ENCODE measurements at regions not wholly inside any gene's neighbourhood (a gene's known extent, or its start where the extent isn't known, plus 50 kb on each side); places are given as distances from the start of the nearest gene placed in this dataset.

GRCh38 chr13:50104493-50104892 lies 89.2 kb downstream of the KCNRG start:
- no peak overlapping the region for H3K4me2 ChIP-seq
- H3K9me3 ChIP-seq (ENCODE audit: low read depth), result peaks cover under 1% of the 10 kb centered on the region
- no peaks in the 10 kb centered on the region for H3K9me2 ChIP-seq (replicated peaks; ENCODE audit: insufficient read depth)

GRCh38 chr13:50106559-50106958 lies 91.3 kb downstream of the KCNRG start:
- H3K4me3 ChIP-seq, result no peak overlapping the region
- no peak for DNase-seq (ENCODE audit: low spot score)
- no peaks in the 10 kb centered on the region for H3K9me2 ChIP-seq (replicated peaks; ENCODE audit: insufficient read depth)
- H3K4me1 ChIP-seq (ENCODE audit: insufficient read depth), result no peaks in the 10 kb centered on the region
- H3K4me2 ChIP-seq, result no peak overlapping the region
- H3K9me3 ChIP-seq (ENCODE audit: low read depth), result no peaks in the 10 kb centered on the region
- TF ChIP-seq CTCF (IDR thresholded peaks at IDR 0.05; ENCODE audit: poor library complexity), result no peak
- no peak for TF ChIP-seq EZH2 (IDR thresholded peaks at IDR 0.05; ENCODE audit: borderline replicate concordance)
- TF ChIP-seq EZH2phosphoT487 (IDR thresholded peaks at IDR 0.05; ENCODE audit: low read depth, severe bottlenecking, unreplicated experiment), result no peak
- H4K20me1 ChIP-seq (ENCODE audit: insufficient read depth, poor library complexity, severe bottlenecking), result peaks cover 2% of the 10 kb centered on the region
- no peak overlapping the region for H3K27ac ChIP-seq
- H3K27me3 ChIP-seq, result no peaks in the 10 kb centered on the region
- H3K36me3 ChIP-seq (replicated peaks; ENCODE audit: insufficient read depth, low read depth), result no peaks in the 10 kb centered on the region
- 94% methylated on average over 1 of the region's 1 CpG for WGBS (ENCODE audit: low lambda C conversion rate, missing lambda C conversion rate)
- H2AFZ ChIP-seq, result no peak overlapping the region
- H3K79me2 ChIP-seq, result peaks cover 54% of the 10 kb centered on the region

More at GRCh38 chr13:50104493-50104892, 89.2 kb downstream of the KCNRG start:
- TF ChIP-seq EZH2 (IDR thresholded peaks at IDR 0.05; ENCODE audit: borderline replicate concordance) (no peak), EZH2phosphoT487 (IDR thresholded peaks at IDR 0.05; ENCODE audit: low read depth, severe bottlenecking, unreplicated experiment) (no peak), CTCF (IDR thresholded peaks at IDR 0.05; ENCODE audit: poor library complexity) (no peak)
- H3K4me3 ChIP-seq, result no peak overlapping the region
- 86% methylated on average over 1 of the region's 1 CpG for WGBS (ENCODE audit: low lambda C conversion rate, missing lambda C conversion rate)
- peaks cover 61% of the 10 kb centered on the region for H3K79me2 ChIP-seq
- H3K27me3 ChIP-seq, result no peaks in the 10 kb centered on the region
- no peak overlapping the region for H2AFZ ChIP-seq
- H3K4me1 ChIP-seq (ENCODE audit: insufficient read depth), result no peaks in the 10 kb centered on the region
- H3K36me3 ChIP-seq (replicated peaks; ENCODE audit: insufficient read depth, low read depth), result no peaks in the 10 kb centered on the region
- H4K20me1 ChIP-seq (ENCODE audit: insufficient read depth, poor library complexity, severe bottlenecking), result peaks cover 2% of the 10 kb centered on the region
- no peak overlapping the region for H3K27ac ChIP-seq
- DNase-seq (ENCODE audit: low spot score), result no peak

GRCh38 chr13:50107205-50107604 lies 92.0 kb downstream of the KCNRG start:
- WGBS (ENCODE audit: low lambda C conversion rate, missing lambda C conversion rate), result 90% methylated on average over 1 of the region's 1 CpG
- no peak for TF ChIP-seq EZH2 (IDR thresholded peaks at IDR 0.05; ENCODE audit: borderline replicate concordance)
- no peak for TF ChIP-seq EZH2phosphoT487 (IDR thresholded peaks at IDR 0.05; ENCODE audit: low read depth, severe bottlenecking, unreplicated experiment)
- TF ChIP-seq CTCF (IDR thresholded peaks at IDR 0.05; ENCODE audit: poor library complexity), result no peak
- no peak overlapping the region for H3K4me3 ChIP-seq
- no peaks in the 10 kb centered on the region for H3K27me3 ChIP-seq
- H3K9me2 ChIP-seq (replicated peaks; ENCODE audit: insufficient read depth), result no peaks in the 10 kb centered on the region
- peaks cover 56% of the 10 kb centered on the region for H3K79me2 ChIP-seq
- no peaks in the 10 kb centered on the region for H3K36me3 ChIP-seq (replicated peaks; ENCODE audit: insufficient read depth, low read depth)
- peaks cover 2% of the 10 kb centered on the region for H4K20me1 ChIP-seq (ENCODE audit: insufficient read depth, poor library complexity, severe bottlenecking)
- no peak for DNase-seq (ENCODE audit: low spot score)
- no peaks in the 10 kb centered on the region for H3K4me1 ChIP-seq (ENCODE audit: insufficient read depth)
- H3K4me2 ChIP-seq, result no peak overlapping the region
- no peak overlapping the region for H2AFZ ChIP-seq
- no peak overlapping the region for H3K27ac ChIP-seq
- H3K9me3 ChIP-seq (ENCODE audit: low read depth), result no peaks in the 10 kb centered on the region

GRCh38 chr13:50114961-50115360 lies 99.7 kb downstream of the KCNRG start:
- TF ChIP-seq CTCF (IDR thresholded peaks at IDR 0.05; ENCODE audit: poor library complexity) (no peak), EZH2phosphoT487 (IDR thresholded peaks at IDR 0.05; ENCODE audit: low read depth, severe bottlenecking, unreplicated experiment) (no peak), EZH2 (IDR thresholded peaks at IDR 0.05; ENCODE audit: borderline replicate concordance) (no peak)
- Histone ChIP-seq H3K4me3 (no peak overlapping the region), H3K4me2 (no peak overlapping the region), H4K20me1 (ENCODE audit: insufficient read depth, poor library complexity, severe bottlenecking) (peaks cover 21% of the 10 kb centered on the region), H2AFZ (no peak overlapping the region), H3K4me1 (ENCODE audit: insufficient read depth) (no peaks in the 10 kb centered on the region), H3K9me2 (replicated peaks; ENCODE audit: insufficient read depth) (no peaks in the 10 kb centered on the region), H3K36me3 (replicated peaks; ENCODE audit: insufficient read depth, low read depth) (no peaks in the 10 kb centered on the region), H3K27ac (no peak overlapping the region), H3K79me2 (peaks cover 83% of the 10 kb centered on the region), H3K9me3 (ENCODE audit: low read depth) (no peaks in the 10 kb centered on the region), H3K27me3 (no peaks in the 10 kb centered on the region)
- WGBS (ENCODE audit: low lambda C conversion rate, missing lambda C conversion rate), result 59% methylated on average over 2 of the region's 2 CpGs
- DNase-seq (ENCODE audit: low spot score), result no peak

Data from hepatocyte (in vitro differentiated cells).